ENCODE measurements at regions not wholly inside any gene's neighbourhood (a gene's known extent, or its start where the extent isn't known, plus 50 kb on each side); places are given as distances from the start of the nearest gene placed in this dataset.

DNA sequence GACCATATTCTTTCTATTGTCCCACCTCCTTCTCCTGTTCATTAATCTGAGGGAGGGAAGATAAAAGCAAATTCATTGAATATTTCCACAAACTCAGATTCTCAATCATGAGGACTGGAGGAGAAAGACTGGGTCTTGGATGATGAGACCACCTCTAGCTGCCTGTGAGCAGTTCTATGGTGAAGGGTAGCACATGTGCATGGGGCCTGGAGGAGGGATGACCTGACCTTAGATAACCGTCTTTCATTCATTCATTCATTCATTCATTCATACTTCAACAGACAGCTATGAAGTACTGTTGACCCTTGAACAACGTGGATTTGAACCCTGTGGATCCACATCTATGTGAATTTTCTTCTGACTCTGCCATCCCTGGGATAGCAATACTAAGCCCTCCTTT is 68.4 kb downstream of the MED10 start:
- Mint-ChIP-seq H3K4me3 (no peak overlapping the region), H3K4me1 (no peaks in the 10 kb centered on the region), H3K27ac (no peak overlapping the region), H3K9me3 (no peaks in the 10 kb centered on the region), H3K27me3 (no peaks in the 10 kb centered on the region), H3K36me3 (ENCODE audit: low read depth) (no peaks in the 10 kb centered on the region)
- no peak for ATAC-seq (ENCODE audit: low read depth)
- intact Hi-C loops (cut with micrococcal nuclease), result no loop called here
- ChIA-PET POLR2A (no interaction called here), CTCF (no interaction called here)
- no peak for TF ChIP-seq CTCF (IDR thresholded peaks at IDR 0.05)
- no peak for DNase-seq

DNA sequence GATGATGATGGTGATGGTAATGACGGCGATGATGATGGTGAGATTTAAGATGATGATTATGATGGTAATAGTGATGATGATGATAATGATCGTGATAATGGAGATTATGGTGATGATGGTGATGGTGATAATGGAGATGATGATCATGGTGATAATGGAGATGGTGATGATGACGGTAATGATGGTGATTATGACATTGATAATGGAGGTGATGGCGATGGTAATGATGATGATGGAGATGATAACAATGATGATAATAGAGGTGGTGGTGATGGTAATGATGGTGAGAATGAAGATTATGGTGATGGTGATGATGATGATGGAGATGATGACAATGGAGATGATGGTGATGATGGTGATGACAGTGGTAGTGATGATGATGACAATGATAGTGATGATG is 69.7 kb downstream of the MED10 start:
- Mint-ChIP-seq H3K4me3 (no peak overlapping the region), H3K9me3 (no peaks in the 10 kb centered on the region)
- POLR2A ChIA-PET, result no interaction called here

DNA sequence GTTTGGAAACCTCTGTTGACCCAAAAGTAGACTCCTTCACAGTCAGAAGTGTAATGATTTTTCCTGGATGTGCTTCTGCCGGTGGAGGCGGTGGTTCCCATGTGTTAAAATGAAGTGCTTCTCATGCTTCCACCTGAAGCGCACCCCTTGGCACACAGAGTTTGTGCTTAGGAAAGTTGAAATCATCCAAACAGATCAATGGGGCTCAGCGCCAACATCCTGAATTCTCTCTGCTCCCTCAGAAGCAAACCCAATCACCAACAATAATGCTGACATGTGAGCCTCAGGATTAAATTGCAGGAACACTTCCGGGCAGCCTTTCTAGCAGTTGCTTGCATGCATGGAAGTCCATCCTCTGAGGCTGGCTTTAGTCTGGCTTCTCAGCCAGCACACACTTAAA is 71.0 kb downstream of the MED10 start:
- intact Hi-C loops (cut with micrococcal nuclease), result no loop called here
- TF ChIP-seq CTCF (IDR thresholded peaks at IDR 0.05), result no peak
- Mint-ChIP-seq H3K36me3 (ENCODE audit: low read depth) (no peaks in the 10 kb centered on the region), H3K4me3 (no peak overlapping the region), H3K27me3 (peaks cover 5% of the 10 kb centered on the region), H3K4me1 (no peaks in the 10 kb centered on the region), H3K9me3 (no peaks in the 10 kb centered on the region), H3K27ac (no peak overlapping the region)
- ChIA-PET POLR2A (no interaction called here), CTCF (no interaction called here)
- ATAC-seq (ENCODE audit: low read depth) (no peak), DNase-seq (no peak)

More for the DNA sequence above, 69.7 kb downstream of the MED10 start:
- TF ChIP-seq CTCF (IDR thresholded peaks at IDR 0.05), result no peak
- Mint-ChIP-seq H3K27ac (no peak overlapping the region), H3K4me1 (no peaks in the 10 kb centered on the region), H3K27me3 (no peaks in the 10 kb centered on the region), H3K36me3 (ENCODE audit: low read depth) (no peaks in the 10 kb centered on the region)
- CTCF ChIA-PET, result no interaction called here
- intact Hi-C loops (cut with micrococcal nuclease), result no loop called here
- no peak for ATAC-seq (ENCODE audit: low read depth)
- no peak for DNase-seq

DNA sequence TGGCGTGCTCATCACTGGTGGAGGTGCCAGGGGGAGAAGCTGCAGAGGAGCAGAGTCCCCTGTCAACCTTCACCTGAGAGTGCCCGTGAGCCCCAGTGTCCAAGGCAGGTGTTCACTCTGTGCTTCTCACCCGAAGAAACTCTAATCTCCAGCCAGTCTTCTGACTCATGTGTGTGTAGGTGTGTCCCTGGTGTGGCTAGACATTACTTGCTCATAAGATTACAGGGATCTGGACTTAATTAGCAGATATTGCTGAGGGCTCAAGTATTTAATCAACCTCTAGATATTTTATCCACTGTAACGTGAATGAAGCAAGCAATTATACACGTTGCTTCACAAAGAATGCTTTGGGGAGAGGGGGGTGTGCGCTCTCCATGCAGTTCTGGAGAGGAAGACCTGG is 72.5 kb downstream of the MED10 start:
- no peak overlapping the region for H3K27ac Mint-ChIP-seq
- no peaks in the 10 kb centered on the region for H3K9me3 Mint-ChIP-seq
- H3K4me3 Mint-ChIP-seq, result no peak overlapping the region
- ChIA-PET POLR2A (no interaction called here), CTCF (no interaction called here)
- DNase-seq, result no peak
- H3K36me3 Mint-ChIP-seq (ENCODE audit: low read depth), result no peaks in the 10 kb centered on the region
- intact Hi-C loops (cut with micrococcal nuclease), result no loop called here
- peaks cover 6% of the 10 kb centered on the region for H3K27me3 Mint-ChIP-seq
- ATAC-seq (ENCODE audit: low read depth), result no peak
- no peaks in the 10 kb centered on the region for H3K4me1 Mint-ChIP-seq
- no peak for TF ChIP-seq CTCF (IDR thresholded peaks at IDR 0.05)

- Mint-ChIP-seq H3K27me3 (peaks cover 10% of the 10 kb centered on the region), H3K4me3 (no peak overlapping the region), H3K27ac (no peak overlapping the region), H3K36me3 (ENCODE audit: low read depth) (no peaks in the 10 kb centered on the region), H3K4me1 (no peaks in the 10 kb centered on the region), H3K9me3 (no peaks in the 10 kb centered on the region)
- CTCF ChIA-PET, result no interaction called here
- DNase-seq, result no peak
- POLR2A ChIA-PET, result no interaction called here
- no peak for TF ChIP-seq CTCF (IDR thresholded peaks at IDR 0.05)
- intact Hi-C loops (cut with micrococcal nuclease), result no loop called here
- no peak for ATAC-seq (ENCODE audit: low read depth)
Measured at GRCh38 chr5:6302684-6303083, 75.7 kb downstream of the MED10 start.
